Globus pallidus (tissue), 1 donor: ENCODE measurements at regions not wholly inside any gene's neighbourhood (a gene's known extent, or its start where the extent isn't known, plus 50 kb on each side); places are given as distances from the start of the nearest gene placed in this dataset.

ENCODE experiments used
- DNase-seq: peaks from one replicate; pipeline ENCODE4 v3.0.0-alpha.2; 2015; ENCODE audit warnings: low spot score

DNA sequence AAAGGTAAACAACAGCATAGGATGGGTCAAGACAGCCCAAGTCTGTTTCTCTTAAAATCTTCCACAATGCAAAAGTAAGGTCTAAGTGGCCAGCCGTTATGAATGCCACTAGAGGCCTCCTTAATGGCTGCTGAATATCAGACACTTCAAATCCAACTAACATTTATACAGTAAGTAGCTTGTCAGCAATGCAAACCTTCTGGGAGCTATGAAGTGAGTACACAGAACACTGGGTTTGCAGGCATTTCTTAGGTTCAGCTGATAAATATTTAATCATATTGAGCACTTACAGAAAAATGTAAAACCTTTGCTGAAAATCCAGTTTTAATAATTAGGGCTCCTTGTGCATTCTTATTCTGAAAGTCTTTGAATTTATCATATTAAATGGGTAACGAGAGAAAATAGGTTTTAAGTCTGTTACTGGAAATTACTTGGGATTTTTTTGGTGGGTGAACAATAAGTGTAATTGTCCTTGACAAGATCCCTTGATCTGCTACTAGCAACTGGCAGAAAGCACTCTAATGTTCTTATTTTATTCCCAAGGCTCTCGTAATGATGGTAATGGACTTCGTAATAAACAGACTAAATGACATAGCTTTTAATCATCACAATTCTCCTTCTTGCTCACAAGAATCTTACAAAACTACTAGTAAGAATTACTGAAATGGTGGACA lies 141.7 kb upstream of the GPR149 start:
- DNase-seq: no peak

DNA sequence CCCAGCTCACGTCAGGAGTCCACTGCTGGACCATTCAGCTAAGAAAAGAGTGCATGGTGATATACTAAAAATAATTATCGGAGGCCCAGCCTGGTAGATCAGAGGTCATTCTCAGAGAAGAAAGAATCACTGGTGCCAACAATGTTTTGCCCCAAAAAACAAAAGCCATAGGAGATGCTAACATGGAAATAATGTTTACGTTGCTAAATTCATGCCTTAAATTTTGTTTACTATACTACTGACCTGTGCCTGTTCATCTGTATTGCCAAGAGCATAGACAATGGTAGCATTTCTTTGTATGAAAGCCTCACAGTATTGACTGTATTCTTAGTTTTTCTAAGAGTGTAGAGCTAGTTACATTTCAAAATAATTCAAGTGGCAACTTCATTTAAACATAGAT lies 138.1 kb upstream of the GPR149 start:
- DNase-seq: no peak

DNA sequence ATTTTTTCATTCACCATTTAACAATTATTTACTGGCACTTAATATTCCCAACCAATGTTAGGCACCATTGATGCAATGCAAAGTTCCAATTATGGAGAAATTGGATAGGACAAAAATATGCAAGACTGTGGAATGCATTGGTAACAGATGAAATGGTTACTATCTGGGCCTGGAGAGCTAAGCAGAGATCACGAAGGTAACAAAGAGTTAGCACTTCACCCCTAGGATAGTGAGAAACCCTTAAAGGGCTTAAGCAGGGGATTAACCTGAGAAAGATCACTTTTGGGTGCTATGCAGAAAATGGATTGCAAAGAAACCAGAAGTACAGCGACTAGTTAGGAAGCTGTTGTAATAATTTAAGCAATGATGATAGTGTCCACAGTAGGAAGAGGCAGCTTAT lies 129.6 kb upstream of the GPR149 start:
- DNase-seq: no peak

DNA sequence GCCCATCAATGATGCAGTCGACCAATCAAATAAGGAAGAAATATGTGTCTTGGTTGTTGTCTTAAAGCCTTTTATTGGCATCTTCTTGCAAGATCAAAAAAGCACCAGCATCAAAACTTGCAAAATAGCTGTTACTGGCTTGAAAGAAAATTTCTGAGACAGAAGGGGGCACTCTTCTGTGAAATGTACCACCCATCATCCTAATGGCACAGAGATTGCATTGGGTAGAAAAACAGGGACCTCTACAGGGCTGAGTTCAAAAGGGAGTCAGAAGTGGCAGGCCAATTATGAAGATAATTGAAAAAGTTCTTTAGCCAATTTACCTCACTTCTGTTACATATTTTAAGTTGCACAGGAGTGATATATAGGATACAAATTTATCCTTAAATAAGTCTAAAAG lies 122.3 kb upstream of the GPR149 start:
- no peak for DNase-seq

DNA sequence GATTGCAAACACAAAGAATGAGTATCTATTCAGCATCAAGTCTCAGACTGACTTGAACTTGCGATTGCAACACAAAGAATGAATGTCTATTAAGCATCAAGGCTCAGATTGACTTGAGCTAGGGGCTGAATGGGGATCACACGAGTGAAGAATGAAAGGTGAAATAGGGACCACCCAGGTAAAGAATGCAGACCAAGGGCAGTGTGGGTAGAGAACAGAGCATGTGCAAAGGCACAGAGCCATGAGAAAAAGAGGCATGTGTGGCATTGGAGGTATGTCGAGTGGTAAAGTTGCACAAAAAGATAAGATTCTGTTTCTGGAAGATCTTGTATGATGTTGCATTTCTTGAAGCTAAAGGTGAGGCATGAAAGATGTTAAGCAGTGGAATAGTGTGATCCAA lies 119.4 kb upstream of the GPR149 start:
- no peak for DNase-seq

DNA sequence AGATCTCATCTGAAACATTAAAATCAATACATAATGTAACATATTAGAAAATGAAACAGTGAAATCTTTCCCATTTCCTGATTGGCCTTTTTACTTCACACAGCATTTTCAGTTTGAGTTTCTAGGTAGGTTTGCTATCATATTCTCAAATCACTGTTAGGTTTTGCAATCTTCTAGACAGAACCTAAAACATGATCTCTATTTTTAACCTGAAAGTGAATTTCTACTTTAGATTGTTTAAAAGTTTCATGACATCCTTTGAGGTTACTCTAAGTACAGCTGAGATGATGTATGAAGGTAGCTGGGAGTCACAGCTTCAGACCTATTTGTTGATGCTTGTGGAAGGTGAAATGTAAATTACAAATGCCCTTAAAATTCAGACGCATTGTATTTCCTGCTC lies 118.4 kb upstream of the GPR149 start:
- no peak for DNase-seq

DNA sequence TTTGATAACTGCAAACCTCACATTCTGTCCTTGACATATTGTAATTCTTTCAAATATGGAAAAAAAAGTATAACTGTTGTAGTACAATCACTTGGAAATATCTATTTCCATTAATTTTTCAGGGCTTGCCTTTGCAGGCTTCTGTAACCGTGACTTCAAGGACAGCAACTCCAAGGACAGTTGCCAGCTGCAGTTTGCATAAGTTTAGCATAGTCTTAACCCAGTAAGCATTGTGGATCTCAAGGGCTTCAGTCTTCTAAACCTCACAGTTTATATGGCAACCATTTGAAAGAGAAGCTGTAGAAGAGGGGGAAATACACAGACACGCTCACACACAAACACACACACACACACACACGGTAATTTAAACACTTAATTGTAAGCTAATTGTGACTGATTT lies 112.8 kb upstream of the GPR149 start:
- no peak for DNase-seq

DNA sequence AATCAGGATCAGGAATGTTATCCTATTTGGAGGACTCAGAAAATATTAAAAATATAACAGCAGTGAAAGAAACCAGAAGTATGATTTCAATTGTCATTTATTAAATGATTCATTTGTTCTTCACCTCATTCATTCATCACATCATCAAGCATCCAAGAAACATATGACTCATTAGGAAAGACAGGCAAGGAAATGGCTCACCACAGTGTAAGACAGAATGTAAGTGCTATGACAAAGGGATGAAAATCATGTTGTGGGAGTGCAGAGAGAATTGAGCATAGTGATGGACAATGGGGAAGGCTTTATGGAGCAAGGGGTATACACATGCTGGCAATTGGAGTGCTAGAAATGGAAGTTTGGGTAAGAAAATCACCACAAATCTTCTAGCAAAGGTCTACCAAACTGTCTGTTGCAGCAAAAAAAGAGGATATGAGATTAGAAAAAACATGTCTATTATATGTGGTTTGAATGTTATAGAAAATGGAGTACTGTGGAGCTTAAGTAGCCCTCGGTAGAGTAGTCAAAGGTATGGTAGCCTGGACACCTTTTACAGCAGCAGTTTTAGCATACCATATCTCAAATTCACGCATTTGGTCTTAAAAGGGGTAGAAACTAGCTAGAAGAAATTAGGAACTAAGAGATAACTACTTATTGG lies 111.1 kb upstream of the GPR149 start:
- DNase-seq: no peak

DNA sequence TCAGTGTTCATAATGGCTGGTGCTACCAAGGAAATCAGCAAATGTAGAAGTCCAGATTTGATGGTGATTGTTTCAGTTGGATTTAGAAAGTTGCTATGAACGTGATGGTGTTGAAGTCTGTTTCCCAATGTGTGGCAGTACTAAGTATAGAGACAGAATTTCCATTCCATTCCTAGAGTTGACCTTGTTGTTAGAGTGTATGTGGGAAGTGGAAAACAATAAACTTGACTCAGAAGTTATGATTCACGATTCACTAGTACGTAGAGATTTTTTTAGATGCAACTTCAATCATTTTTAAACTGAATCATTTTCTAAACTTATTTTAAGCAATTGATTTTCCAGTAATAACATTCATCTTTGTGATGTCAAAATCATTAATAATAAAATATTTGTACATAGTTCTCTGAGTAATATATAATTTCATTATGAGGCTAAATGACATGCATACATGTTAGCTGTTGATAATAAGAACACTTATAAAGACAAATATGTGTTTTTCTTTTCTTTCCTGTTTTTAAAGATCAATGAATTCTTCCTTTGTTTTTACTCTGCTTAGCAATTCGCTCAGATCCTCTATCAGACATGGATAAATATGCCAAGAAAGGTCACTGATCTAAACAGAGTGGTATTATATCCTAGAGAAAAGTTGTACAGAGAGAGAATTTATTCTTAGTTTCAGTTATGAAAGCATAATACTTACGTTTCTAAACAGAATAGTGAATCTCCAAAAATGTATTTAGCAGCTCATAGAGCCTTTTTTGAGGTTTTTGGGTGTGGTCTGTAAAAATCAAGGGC lies 108.8 kb upstream of the GPR149 start:
- no peak for DNase-seq

DNA sequence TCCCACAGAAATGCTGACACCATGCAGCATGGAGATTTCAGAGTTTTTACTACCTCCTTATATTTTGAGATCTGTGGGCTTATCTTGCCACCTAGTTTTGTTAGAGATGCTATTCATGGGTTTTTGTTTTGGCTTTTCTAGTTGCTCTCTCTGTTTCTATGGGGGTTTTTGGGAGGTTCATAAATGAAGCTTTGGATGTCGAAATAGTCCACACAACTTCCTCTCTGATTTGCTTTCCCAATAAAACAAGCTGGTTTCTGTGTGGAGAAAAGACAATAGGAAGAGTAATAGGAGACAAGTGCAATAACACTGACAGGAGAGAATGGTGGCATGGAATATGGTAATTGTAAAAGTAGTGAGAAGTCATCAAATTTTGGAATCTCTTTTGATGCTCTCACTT lies 106.8 kb upstream of the GPR149 start:
- DNase-seq: no peak

DNA sequence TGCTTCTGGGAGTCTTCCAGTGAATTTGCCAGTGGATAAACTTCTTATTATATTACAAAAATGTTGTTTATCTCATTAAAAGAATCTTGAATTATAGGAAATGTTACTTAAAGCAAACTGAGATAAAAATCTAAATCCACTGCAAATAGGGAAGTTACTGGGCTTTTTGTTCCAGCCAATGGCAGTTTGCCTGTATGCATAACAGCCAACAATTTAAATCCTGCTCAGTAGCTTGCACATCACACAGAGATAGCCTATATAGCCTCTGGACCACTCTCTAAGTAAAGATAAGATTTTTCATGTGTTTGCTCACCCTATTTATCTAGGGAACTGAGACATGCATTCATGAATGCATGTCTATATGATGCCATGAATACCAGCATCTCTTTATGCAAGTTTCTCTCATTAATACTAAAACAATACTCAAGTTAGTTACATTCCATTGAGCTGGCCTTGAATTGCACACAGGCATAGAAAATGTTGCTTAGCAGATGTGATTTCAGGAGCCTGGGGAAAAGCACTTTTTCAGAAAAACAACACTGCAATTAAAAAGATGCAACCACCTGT lies 92.1 kb upstream of the GPR149 start:
- no peak for DNase-seq

DNA sequence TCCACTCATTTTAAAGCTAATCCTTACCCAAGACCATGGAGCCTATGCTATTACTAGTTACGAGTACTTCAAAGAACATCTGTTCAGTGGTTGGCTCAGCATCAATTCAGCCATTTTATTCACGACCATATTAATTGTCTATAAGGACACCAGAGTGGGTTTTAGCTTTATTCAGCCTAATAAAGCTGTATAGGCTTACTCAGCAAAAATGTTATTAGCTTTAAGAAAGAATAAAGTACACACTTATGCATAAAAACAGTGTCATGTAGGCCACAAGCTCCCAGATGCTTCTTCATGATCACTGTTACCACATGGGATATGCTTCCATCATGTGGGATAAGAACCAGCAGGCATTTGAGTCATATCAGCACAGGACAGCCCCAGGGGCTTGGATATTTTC lies 87.4 kb upstream of the GPR149 start:
- DNase-seq: no peak

DNA sequence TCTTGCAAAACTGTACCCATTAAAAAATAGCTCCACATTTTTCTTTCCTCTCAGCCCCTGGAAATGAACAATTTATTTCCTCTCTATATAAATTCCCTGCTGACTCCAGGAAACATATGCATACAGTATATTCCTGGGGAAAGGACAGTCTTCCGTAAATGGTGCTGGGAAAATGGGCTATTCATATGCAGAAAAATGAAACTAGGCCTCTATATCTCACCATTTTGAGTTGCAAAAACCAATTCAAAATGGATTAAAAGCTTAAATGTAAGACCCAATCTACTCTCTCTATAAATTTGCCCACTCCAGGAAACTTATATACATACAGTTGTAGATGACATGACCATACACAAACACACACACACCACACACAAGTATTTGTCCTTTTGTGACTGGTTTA lies 85.9 kb upstream of the GPR149 start:
- no peak for DNase-seq

DNA sequence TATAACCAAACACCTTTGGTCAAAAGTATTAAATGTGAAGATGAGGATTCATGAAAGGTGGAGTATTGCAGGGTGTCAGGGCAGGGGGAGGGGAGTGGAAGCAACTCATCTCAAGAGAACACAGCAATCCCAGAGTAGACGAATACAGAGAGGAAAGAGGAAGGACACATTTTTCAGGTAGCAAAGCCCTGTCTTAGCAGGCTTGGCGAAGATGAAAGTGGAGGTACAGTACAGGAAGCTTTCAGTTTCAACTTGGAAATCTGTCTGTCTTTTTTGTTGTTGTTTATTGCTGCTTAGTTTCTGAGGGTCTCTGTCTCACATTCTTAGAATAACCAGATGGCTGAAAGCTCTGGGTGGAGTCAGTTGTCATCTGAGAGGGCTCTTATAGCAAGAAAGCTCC lies 80.8 kb upstream of the GPR149 start:
- DNase-seq: no peak

DNA sequence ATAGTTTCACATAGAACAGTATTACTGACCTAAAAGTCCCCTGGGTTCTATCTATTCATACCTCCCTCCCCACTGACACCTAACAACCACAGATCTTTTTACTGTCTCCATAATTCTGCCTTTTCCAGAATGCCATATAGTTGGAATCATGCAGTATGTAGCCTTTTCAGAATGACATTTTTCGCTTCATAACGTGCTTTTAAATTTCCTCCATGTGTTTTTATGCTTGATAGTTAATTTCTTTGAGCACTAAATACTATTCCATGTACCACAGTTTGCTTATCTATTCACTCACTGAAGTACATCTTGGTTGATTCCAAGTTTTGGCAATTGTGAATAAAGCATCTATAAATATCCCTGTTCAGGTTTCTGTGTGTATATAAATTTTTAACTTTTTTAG lies 77.7 kb upstream of the GPR149 start:
- DNase-seq: no peak

DNA sequence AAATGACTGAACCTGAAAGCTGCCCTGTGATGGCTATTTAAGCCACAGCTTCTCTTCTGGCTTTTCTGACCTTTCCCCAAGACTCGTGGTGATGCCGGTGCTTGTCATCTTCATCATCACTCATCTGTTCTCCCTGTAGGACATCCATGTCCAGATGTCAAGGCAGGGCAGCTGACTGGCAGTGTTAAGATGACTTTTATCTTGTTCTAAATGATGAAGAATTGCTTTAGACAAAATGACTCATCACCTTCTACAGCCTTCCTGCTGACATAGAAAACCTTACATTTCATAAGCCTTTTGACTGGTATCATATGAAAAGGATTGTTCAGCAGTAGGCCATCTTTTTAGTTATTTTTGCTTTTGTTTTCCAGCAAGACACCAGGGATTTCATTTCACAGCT lies 67.0 kb upstream of the GPR149 start:
- no peak for DNase-seq

DNA sequence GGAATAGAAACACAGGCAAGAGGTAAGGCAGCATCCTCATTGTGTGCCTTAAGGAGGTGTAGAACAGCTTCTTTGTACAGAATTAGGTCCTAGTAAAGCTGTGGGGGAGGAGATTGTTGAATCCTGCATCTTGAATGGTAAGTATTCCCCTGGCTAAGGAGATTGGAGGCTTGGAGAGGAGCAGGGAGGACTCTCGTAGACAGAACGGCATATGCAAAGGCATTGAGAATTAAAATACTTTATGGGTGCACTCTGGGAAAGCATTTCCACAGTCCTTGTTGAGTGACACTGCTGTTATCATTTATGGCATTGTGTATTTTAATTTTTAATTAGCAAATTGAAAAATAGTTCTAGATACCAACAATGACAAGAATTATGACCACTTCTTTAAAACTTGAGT lies 66.5 kb upstream of the GPR149 start:
- DNase-seq: no peak

DNA sequence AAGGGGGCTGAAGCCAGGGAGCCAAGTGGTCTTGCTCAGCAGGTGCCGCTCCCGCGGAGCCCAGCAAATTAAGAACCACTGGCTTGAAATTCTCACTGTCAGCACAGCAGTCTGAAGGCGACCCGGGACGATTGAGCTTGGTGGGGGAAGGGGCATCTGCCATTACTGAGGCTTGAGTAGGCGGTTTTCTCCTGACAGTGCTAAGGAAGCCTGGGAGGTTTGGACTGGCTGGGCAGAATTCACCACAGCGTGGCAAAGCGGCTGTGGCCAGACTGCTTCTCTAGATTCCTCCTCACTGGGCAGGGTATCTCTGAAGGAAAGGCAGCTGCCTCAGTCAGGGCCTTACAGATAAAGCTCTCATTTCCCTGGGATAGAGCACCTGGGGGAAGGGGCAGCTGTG lies 57.0 kb upstream of the GPR149 start:
- no peak for DNase-seq

DNA sequence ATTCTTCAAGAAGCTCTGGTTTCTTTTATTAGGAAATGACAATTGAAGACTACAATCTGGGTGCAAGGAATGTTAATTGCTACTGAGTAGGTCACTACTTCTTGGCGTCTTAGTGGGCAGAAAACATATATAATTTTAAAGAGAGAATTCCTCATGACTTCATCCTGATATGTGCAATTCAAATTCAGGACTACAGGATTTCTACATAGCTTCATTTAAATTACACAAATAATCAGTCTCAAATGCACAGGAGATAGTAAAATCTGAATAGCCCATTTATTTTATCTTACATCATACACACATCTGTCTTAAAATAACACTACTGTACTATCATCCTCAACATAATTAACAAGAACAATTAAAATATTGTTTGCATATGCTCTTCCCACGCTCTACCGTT lies 52.5 kb upstream of the GPR149 start:
- DNase-seq: no peak

DNA sequence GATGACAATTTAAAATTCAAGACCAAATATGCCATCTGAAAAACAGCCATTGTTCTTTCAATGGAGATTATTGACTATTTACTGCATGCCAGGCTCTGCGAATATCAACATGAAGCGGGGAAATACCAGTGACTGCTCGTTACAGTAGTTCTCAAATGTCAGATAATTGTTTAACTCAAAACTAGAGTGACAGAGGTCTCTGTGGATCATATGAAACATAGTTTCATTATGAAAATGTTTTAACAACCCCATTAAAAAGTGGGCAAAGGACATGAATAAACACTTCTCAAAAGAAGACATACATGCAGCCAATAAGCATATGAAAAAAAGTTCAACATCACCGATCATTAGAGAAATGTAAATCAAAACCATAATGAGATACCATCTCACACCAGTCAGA lies 50.0 kb upstream of the GPR149 start:
- DNase-seq: no peak
